Endothelial cell of umbilical vein (primary cell): ENCODE measurements at regions not wholly inside any gene's neighbourhood (a gene's known extent, or its start where the extent isn't known, plus 50 kb on each side); places are given as distances from the start of the nearest gene placed in this dataset.

Source experiments
- BruUV-seq: library from RNA; stranded (reverse); fragments of 400-500 nt; replicated peaks from 2 replicates; lab custom pipeline; 2021; lab: Mats Ljungman, UMichigan
- CTCF ChIA-PET: fragments of 300-600, 350-600 bp; sonication (Branson Sonifier 250); formaldehyde crosslinking; loops from one replicate; lab custom pipeline; 2021; ENCODE audit warnings: antibody characterized with exemption, inconsistent platforms; lab: Charles Lee
- POLR2A ChIA-PET: fragments of 300-600, 350-600 bp; sonication (Branson Sonifier 250); formaldehyde crosslinking; loops from one replicate; lab custom pipeline; 2021; ENCODE audit warnings: antibody characterized with exemption, inconsistent platforms; lab: Charles Lee
- DNase-seq: peaks from one replicate; pipeline ENCODE4 v3.0.0-alpha.2; 2011; ENCODE audit warnings: low read depth, low spot score
- FAIRE-seq: peaks from 2 replicates; lab custom pipeline; 2011; peaks lifted over from hg19 to GRCh38; lab: Jason Lieb, UNC
- H2AFZ ChIP-seq: 2 replicates; pipeline ENCODE4 v1.6.0; 2012; ENCODE audit warnings: low read depth, low read length, control low read depth, inconsistent platforms
- H3K27ac ChIP-seq: 2 replicates; pipeline ENCODE4 v1.5.1; 2011; ENCODE audit warnings: low read depth, mild to moderate bottlenecking, control low read depth, low read length, moderate library complexity; ENCODE audit not compliant: insufficient read depth
- H3K27me3 ChIP-seq, 2 experiments: 2 replicates each; pipeline versions ENCODE4 v1.6.0 to v1.6.1; 2011; ENCODE audit warnings: low read length in 2 of 2, mixed read lengths in 1 of 2; ENCODE audit not compliant: control insufficient read depth in 2 of 2, insufficient read depth in 2 of 2
- H3K36me3 ChIP-seq, 2 experiments: 2 replicates in 1 of 2; 3 replicates in 1 of 2; pipeline ENCODE4 v1.5.1; 2011; ENCODE audit warnings: low read length in 2 of 2, mild to moderate bottlenecking in 1 of 2, moderate library complexity in 1 of 2; ENCODE audit not compliant: control insufficient read depth in 2 of 2, insufficient read depth in 2 of 2; ENCODE audit errors: extremely low read depth in 1 of 2
- H3K4me1 ChIP-seq: 3 replicates; pipeline ENCODE4 v1.5.1; 2011; ENCODE audit warnings: mild to moderate bottlenecking, low read length; ENCODE audit not compliant: control insufficient read depth, insufficient read depth; ENCODE audit errors: extremely low read depth
- H3K4me2 ChIP-seq: 2 replicates; pipeline ENCODE4 v1.6.1; 2011; ENCODE audit warnings: low read length, control low read depth, mixed read lengths; ENCODE audit not compliant: insufficient read depth
- H3K4me3 ChIP-seq, 3 experiments: fragments of 200-600 bp in 1 of 3; sonication (generic), shearing (Covaris generic) in 1 of 3; replicated peaks in 1 of 3; 2 replicates each; pipeline ENCODE4 v1.5.1; 2011 to 2016; ENCODE audit warnings: control low read depth in 3 of 3, low read length in 3 of 3, mild to moderate bottlenecking in 2 of 3, inconsistent platforms in 1 of 3, low read depth in 1 of 3, moderate library complexity in 1 of 3; ENCODE audit not compliant: insufficient read depth in 1 of 3
- H3K79me2 ChIP-seq: 2 replicates; pipeline ENCODE4 v1.6.0; 2012; ENCODE audit warnings: low read length, inconsistent platforms; ENCODE audit not compliant: control insufficient read depth, insufficient read depth
- H3K9ac ChIP-seq: replicated peaks from 2 replicates; pipeline ENCODE3; 2011; ENCODE audit warnings: low read length, control low read depth; ENCODE audit not compliant: insufficient read depth; ENCODE audit errors: extremely low read depth
- H3K9me1 ChIP-seq: replicated peaks from 3 replicates; pipeline ENCODE4 v1.6.0; 2011; ENCODE audit warnings: mild to moderate bottlenecking, low read length; ENCODE audit not compliant: control insufficient read depth, insufficient read depth; ENCODE audit errors: extremely low read depth
- H3K9me3 ChIP-seq: replicated peaks from 2 replicates; pipeline ENCODE4 v1.5.1; 2012; ENCODE audit warnings: low read length, inconsistent platforms; ENCODE audit not compliant: control insufficient read depth, insufficient read depth
- H4K20me1 ChIP-seq: replicated peaks from 2 replicates; pipeline ENCODE3; 2011; ENCODE audit warnings: mild to moderate bottlenecking, low read length; ENCODE audit not compliant: control insufficient read depth, insufficient read depth; ENCODE audit errors: extremely low read depth
- CTCF ChIP-seq, 2 donors: IDR thresholded peaks; 1 replicate in 1 of 2; 2 replicates in 1 of 2; pipeline ENCODE4 v1.5.1; 2011; ENCODE audit warnings: low read length in 2 of 2, mild to moderate bottlenecking in 2 of 2, moderate library complexity in 2 of 2, control low read depth in 1 of 2, inconsistent platforms in 1 of 2, low read depth in 1 of 2; ENCODE audit not compliant: insufficient read depth in 1 of 2; ENCODE audit errors: extremely low read depth in 1 of 2
- EZH2 ChIP-seq: IDR thresholded peaks from 2 replicates; pipeline ENCODE4 v1.6.1; 2012; ENCODE audit warnings: borderline replicate concordance, low read depth, mild to moderate bottlenecking, moderate library complexity, low read length, inconsistent platforms; ENCODE audit not compliant: severe bottlenecking
- GATA2 ChIP-seq: IDR thresholded peaks from 2 replicates; pipeline ENCODE4 v1.7.0; 2011; ENCODE audit warnings: low read depth, mild to moderate bottlenecking, moderate library complexity, mixed read lengths, low read length; ENCODE audit not compliant: insufficient read length, insufficient read depth
- JUN ChIP-seq: IDR thresholded peaks from 2 replicates; pipeline ENCODE4 v1.6.1; 2011; ENCODE audit warnings: borderline replicate concordance, low read depth; ENCODE audit not compliant: insufficient read length, insufficient read depth
- MAX ChIP-seq: IDR thresholded peaks from 2 replicates; pipeline ENCODE4 v1.6.1; 2011; ENCODE audit not compliant: insufficient read depth, insufficient read length
- MYC ChIP-seq: IDR thresholded peaks from one replicate; pipeline ENCODE4 v1.6.1; 2011; ENCODE audit warnings: mild to moderate bottlenecking, low read depth, low read length
- POLR2A ChIP-seq: IDR thresholded peaks from 2 replicates; pipeline ENCODE4 v1.6.1; 2012; ENCODE audit warnings: low read depth, mild to moderate bottlenecking, control low read depth, low read length
- POLR2AphosphoS5 ChIP-seq: IDR thresholded peaks from 2 replicates; pipeline ENCODE4 v1.6.1; 2012; ENCODE audit warnings: low read depth, mild to moderate bottlenecking, control low read depth, low read length, moderate library complexity; ENCODE audit not compliant: insufficient read depth
- dilution Hi-C: fragments of 300-500 bp; cut with MboI; formaldehyde crosslinking; loops from one replicate; pipeline ENCODE4 v1.15.0; 2019; ENCODE audit warnings: low sequenced_read_pairs; ENCODE audit not compliant: extremely low pct_ligation_motif_present
- intact Hi-C: fragments of 100-400 bp; cut with micrococcal nuclease; formaldehyde crosslinking; loops from one replicate; pipeline ENCODE4 v1.10.0; 2022

GRCh38 chr22:47966316-47966715, 1203.9 kb downstream of the TBC1D22A start:
- no peaks in the 10 kb centered on the region for H3K9me1 ChIP-seq
- no peak for TF ChIP-seq POLR2A
- TF ChIP-seq GATA2, result no peak
- TF ChIP-seq POLR2AphosphoS5, result no peak
- TF ChIP-seq MAX, result no peak
- TF ChIP-seq MYC, result no peak
- no peak for TF ChIP-seq EZH2
- no peak for TF ChIP-seq JUN
- peaks cover 9% of the 10 kb centered on the region for H3K9me3 ChIP-seq
- DNase-seq, result no peak
- POLR2A ChIA-PET, result no interaction called here
- H3K4me2 ChIP-seq, result no peak overlapping the region
- no peak overlapping the region for H2AFZ ChIP-seq
- CTCF ChIA-PET, result no interaction called here
- H3K4me1 ChIP-seq, result no peaks in the 10 kb centered on the region
- H3K27me3 ChIP-seq, result no peaks in the 10 kb centered on the region
- H3K79me2 ChIP-seq, result no peaks in the 10 kb centered on the region
- no peak for FAIRE-seq
- intact Hi-C loops, result no loop called here
- dilution Hi-C loops, result no loop called here
- no peaks in the 10 kb centered on the region for H3K36me3 ChIP-seq
- H3K9ac ChIP-seq, result no peak overlapping the region
- BruUV-seq, result no TSS peak
- H3K4me3 ChIP-seq, result no peak overlapping the region
- H3K27ac ChIP-seq, result no peak overlapping the region
- no peaks in the 10 kb centered on the region for H4K20me1 ChIP-seq

- Histone ChIP-seq H3K27me3 (no peaks in the 10 kb centered on the region), H2AFZ (no peak overlapping the region), H3K9me3 (peaks cover 9% of the 10 kb centered on the region), H3K27ac (no peak overlapping the region), H4K20me1 (no peaks in the 10 kb centered on the region), H3K4me3 (no peak overlapping the region), H3K9me1 (no peaks in the 10 kb centered on the region), H3K79me2 (no peaks in the 10 kb centered on the region), H3K36me3 (no peaks in the 10 kb centered on the region), H3K4me2 (no peak overlapping the region), H3K9ac (no peak overlapping the region), H3K4me1 (no peaks in the 10 kb centered on the region)
- no peak for FAIRE-seq
- TF ChIP-seq CTCF (IDR thresholded peaks at IDR 0.05; ENCODE audit: extremely low read depth in 1 of 2, insufficient read depth in 1 of 2, low read depth in 1 of 2, low read length in 2 of 2), result no peak
- no peak for TF ChIP-seq MAX
- TF ChIP-seq POLR2AphosphoS5, result no peak
- BruUV-seq, result no TSS peak
- no peak for DNase-seq
- intact Hi-C loops, result no loop called here
- ChIA-PET POLR2A (no interaction called here), CTCF (no interaction called here)
- dilution Hi-C loops, result no loop called here
Measured at GRCh38 chr22:47965896-47966295, 1203.4 kb downstream of the TBC1D22A start.
